GM21390 (cell line): ENCODE measurements at regions not wholly inside any gene's neighbourhood (a gene's known extent, or its start where the extent isn't known, plus 50 kb on each side); places are given as distances from the start of the nearest gene placed in this dataset.

ENCODE experiments used
- ATAC-seq: cut with Tn5 transposase; IDR thresholded peaks from one replicate; pipeline ENCODE4 v1.9.1; 2021; ENCODE audit not compliant: unreplicated experiment

- no peak for ATAC-seq
These were observed 1807.7 kb downstream of the OLFM4 start for GRCh38 chr13:54836273-54836672.

GRCh38 chr13:54841682-54842081 lies 1813.1 kb downstream of the OLFM4 start:
- no peak for ATAC-seq

- ATAC-seq = no peak
These were observed 1816.8 kb downstream of the OLFM4 start for GRCh38 chr13:54845351-54845965.

GRCh38 chr13:54852831-54853230 lies 1824.2 kb downstream of the OLFM4 start:
- ATAC-seq = no peak

- ATAC-seq = no peak
These were observed 1831.2 kb downstream of the OLFM4 start for GRCh38 chr13:54859827-54860226.

- no peak for ATAC-seq
These were observed 1846.5 kb downstream of the OLFM4 start for GRCh38 chr13:54875111-54875510.

GRCh38 chr13:54879036-54879435 lies 1850.4 kb downstream of the OLFM4 start:
- ATAC-seq = no peak

GRCh38 chr13:54884682-54885081 lies 1856.1 kb downstream of the OLFM4 start:
- ATAC-seq = no peak

GRCh38 chr13:54890976-54891375 lies 1862.4 kb downstream of the OLFM4 start:
- ATAC-seq = no peak

GRCh38 chr13:54901316-54901715 lies 1872.7 kb downstream of the OLFM4 start:
- ATAC-seq = no peak

GRCh38 chr13:54912367-54912766 lies 1883.8 kb downstream of the OLFM4 start:
- no peak for ATAC-seq

- no peak for ATAC-seq
These were observed 1885.1 kb downstream of the OLFM4 start for GRCh38 chr13:54913668-54914067.

GRCh38 chr13:54927538-54927937 lies 1898.9 kb downstream of the OLFM4 start:
- no peak for ATAC-seq

- ATAC-seq = no peak
These were observed 1899.5 kb downstream of the OLFM4 start for GRCh38 chr13:54928071-54928470.

GRCh38 chr13:54934121-54934520 lies 1905.5 kb downstream of the OLFM4 start:
- no peak for ATAC-seq

- ATAC-seq = no peak
These were observed 1917.4 kb downstream of the OLFM4 start for GRCh38 chr13:54945973-54946372.

GRCh38 chr13:54949735-54950134 lies 1921.1 kb downstream of the OLFM4 start:
- no peak for ATAC-seq

- ATAC-seq = no peak
These were observed 1921.9 kb downstream of the OLFM4 start for GRCh38 chr13:54950546-54950945.

GRCh38 chr13:54953786-54954185 lies 1925.2 kb downstream of the OLFM4 start:
- ATAC-seq = peak; percentile 53

- no peak for ATAC-seq
These were observed 1930.2 kb downstream of the OLFM4 start for GRCh38 chr13:54958781-54959180.

GRCh38 chr13:54965881-54966280 lies 1937.3 kb downstream of the OLFM4 start:
- no peak for ATAC-seq

GRCh38 chr13:54972838-54973237 lies 1944.2 kb downstream of the OLFM4 start:
- no peak for ATAC-seq

- no peak for ATAC-seq
These were observed 1947.1 kb downstream of the OLFM4 start for GRCh38 chr13:54975676-54976075.
